HEK293T (cell line): ENCODE measurements at regions not wholly inside any gene's neighbourhood (a gene's known extent, or its start where the extent isn't known, plus 50 kb on each side); places are given as distances from the start of the nearest gene placed in this dataset.

ENCODE experiments used
- BHLHE40 ChIP-seq: fragments of 450-650 bp; IDR thresholded peaks from 2 replicates; pipeline ENCODE4 v1.6.1; 2016; ENCODE audit warnings: mild to moderate bottlenecking, moderate library complexity, borderline replicate concordance
- ELF4 ChIP-seq: fragments of 450-650 bp; IDR thresholded peaks from 2 replicates; pipeline ENCODE4 v1.6.1; 2017; ENCODE audit warnings: antibody characterized with exemption
- FOXA1 ChIP-seq: fragments of 450-650 bp; IDR thresholded peaks from 2 replicates; pipeline ENCODE4 v1.6.1; 2016; ENCODE audit warnings: mild to moderate bottlenecking
- FOXM1 ChIP-seq: fragments of 450-650 bp; IDR thresholded peaks from 2 replicates; pipeline ENCODE4 v1.6.1; 2017; ENCODE audit warnings: mild to moderate bottlenecking, borderline replicate concordance
- L3MBTL2 ChIP-seq: fragments of 450-650 bp; conservative IDR thresholded peaks from 2 replicates; pipeline ENCODE4 v1.6.1; 2016; ENCODE audit warnings: mild to moderate bottlenecking
- LEF1 ChIP-seq: fragments of 450-650 bp; IDR thresholded peaks from 2 replicates; pipeline ENCODE4 v1.6.1; 2017; ENCODE audit warnings: mild to moderate bottlenecking, borderline replicate concordance
- SP1 ChIP-seq: fragments of 450-650 bp; IDR thresholded peaks from 2 replicates; pipeline ENCODE4 v1.6.1; 2017
- TARDBP ChIP-seq: fragments of 450-650 bp; IDR thresholded peaks from 2 replicates; pipeline ENCODE4 v1.6.1; 2016
- ZNF384 ChIP-seq: fragments of 450-650 bp; IDR thresholded peaks from 2 replicates; pipeline ENCODE4 v1.6.1; 2016

GRCh38 chr4:136803433-136803832 lies 728.9 kb downstream of the PCDH18 start:
- TF ChIP-seq ZNF384 (no peak), ELF4 (no peak), SP1 (no peak), FOXA1 (no peak), L3MBTL2 (no peak), FOXM1 (no peak), BHLHE40 (no peak), TARDBP (no peak), LEF1 (no peak)
